ENCODE measurements at regions not wholly inside any gene's neighbourhood (a gene's known extent, or its start where the extent isn't known, plus 50 kb on each side); places are given as distances from the start of the nearest gene placed in this dataset.

- Histone ChIP-seq H3K9me3 (no peaks in the 10 kb centered on the region), H3K27me3 (no peaks in the 10 kb centered on the region), H3K27ac (no peak overlapping the region), H3K4me1 (no peaks in the 10 kb centered on the region), H3K36me3 (no peaks in the 10 kb centered on the region), H3K4me3 (no peak overlapping the region)
- TF ChIP-seq CTCF (IDR thresholded peaks at IDR 0.05) (no peak), POLR2A (IDR thresholded peaks at IDR 0.05) (no peak)
- no peak for DNase-seq
Measured at GRCh38 chr12:125386652-125387051, 321.4 kb downstream of the AACS start.

DNA sequence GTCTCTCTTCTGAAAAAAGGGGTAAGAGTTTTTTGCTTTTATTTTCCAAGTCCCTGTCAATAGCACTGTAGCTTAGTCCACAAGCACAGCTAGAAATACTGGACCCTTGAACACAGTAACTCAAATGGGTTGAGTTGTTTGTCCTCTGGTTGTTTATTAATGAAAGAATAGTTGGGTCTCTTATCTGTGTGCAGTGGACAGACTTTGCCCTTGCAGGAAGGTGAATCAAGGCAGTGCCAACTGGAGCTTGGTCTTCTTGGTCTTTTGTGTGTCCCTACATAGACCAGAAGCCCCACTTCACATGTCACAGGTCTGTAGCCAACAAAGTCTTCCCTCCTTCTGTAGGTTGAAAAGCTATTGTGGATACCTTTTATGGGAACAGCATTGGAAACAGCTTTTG, 322.0 kb downstream of the AACS start:
- no peaks in the 10 kb centered on the region for H3K9me3 ChIP-seq
- H3K27me3 ChIP-seq: no peaks in the 10 kb centered on the region
- TF ChIP-seq POLR2A (IDR thresholded peaks at IDR 0.05) (no peak), CTCF (IDR thresholded peaks at IDR 0.05) (no peak)
- H3K4me1 ChIP-seq: no peaks in the 10 kb centered on the region
- DNase-seq: peak in 1 of 3 donors; percentile 51
- no peak overlapping the region for H3K27ac ChIP-seq
- no peak overlapping the region for H3K4me3 ChIP-seq
- no peaks in the 10 kb centered on the region for H3K36me3 ChIP-seq

GRCh38 chr12:125389061-125389697, 323.9 kb downstream of the AACS start:
- DNase-seq: no peak
- no peaks in the 10 kb centered on the region for H3K27me3 ChIP-seq

DNA sequence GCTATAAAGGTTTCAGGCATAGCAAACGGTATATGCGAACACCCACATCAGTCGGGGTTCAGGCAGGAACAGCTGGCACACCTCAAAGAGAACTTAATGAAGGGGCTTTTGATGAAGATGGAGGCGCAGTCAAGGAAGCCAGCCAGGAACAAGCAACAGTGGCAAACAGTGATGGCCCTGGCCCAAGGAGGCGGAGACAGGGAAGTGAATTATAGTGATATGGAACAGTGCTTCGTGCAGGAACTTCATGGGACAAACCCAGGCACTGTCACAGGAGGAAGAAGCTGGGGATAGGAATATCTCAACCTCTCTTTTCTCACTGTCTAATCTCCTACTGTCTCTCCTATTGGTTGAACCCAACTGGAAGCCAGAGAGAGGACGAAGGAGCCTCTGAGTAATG, 328.3 kb downstream of the AACS start:
- Histone ChIP-seq H3K27ac (no peak overlapping the region), H3K4me1 (no peaks in the 10 kb centered on the region), H3K9me3 (no peaks in the 10 kb centered on the region), H3K27me3 (no peaks in the 10 kb centered on the region), H3K4me3 (no peak overlapping the region), H3K36me3 (no peaks in the 10 kb centered on the region)
- TF ChIP-seq CTCF (IDR thresholded peaks at IDR 0.05) (no peak), POLR2A (IDR thresholded peaks at IDR 0.05) (no peak)
- no peak for DNase-seq

More at GRCh38 chr12:125389061-125389697, 323.9 kb downstream of the AACS start:
- Histone ChIP-seq H3K27ac (no peak overlapping the region), H3K9me3 (no peaks in the 10 kb centered on the region), H3K4me1 (no peaks in the 10 kb centered on the region), H3K4me3 (no peak overlapping the region), H3K36me3 (no peaks in the 10 kb centered on the region)
- TF ChIP-seq POLR2A (IDR thresholded peaks at IDR 0.05): no peak

GRCh38 chr12:125395583-125396215, 330.5 kb downstream of the AACS start:
- no peak for DNase-seq
- H3K4me3 ChIP-seq: no peak overlapping the region
- no peaks in the 10 kb centered on the region for H3K36me3 ChIP-seq
- no peak overlapping the region for H3K27ac ChIP-seq
- no peak for TF ChIP-seq POLR2A (IDR thresholded peaks at IDR 0.05)
- TF ChIP-seq CTCF (IDR thresholded peaks at IDR 0.05): no peak
- H3K4me1 ChIP-seq: no peaks in the 10 kb centered on the region
- H3K9me3 ChIP-seq: no peaks in the 10 kb centered on the region
- H3K27me3 ChIP-seq: no peaks in the 10 kb centered on the region

DNA sequence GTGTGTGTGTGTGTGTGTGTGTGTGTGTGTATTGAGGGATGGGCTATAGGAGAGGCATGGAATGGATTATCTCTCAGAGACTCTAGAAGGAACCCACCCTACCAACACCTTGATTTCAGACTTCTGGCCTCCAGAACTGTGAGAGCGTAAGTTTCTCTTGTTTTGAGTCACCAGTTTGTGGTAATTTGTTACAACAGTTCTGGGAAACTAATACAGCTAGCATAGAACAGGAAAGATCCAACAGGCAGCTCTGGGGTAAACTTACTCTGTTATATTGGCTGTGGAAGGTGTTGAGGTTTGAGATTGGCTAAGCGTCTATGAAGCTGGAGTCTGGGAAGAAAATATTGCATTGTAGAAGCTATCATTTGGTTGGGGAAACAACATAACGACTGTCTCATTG, 334.3 kb downstream of the AACS start:
- DNase-seq: no peak

More for the DNA sequence above, 334.3 kb downstream of the AACS start:
- H3K27ac ChIP-seq: no peak overlapping the region
- no peaks in the 10 kb centered on the region for H3K27me3 ChIP-seq
- no peaks in the 10 kb centered on the region for H3K9me3 ChIP-seq
- no peak overlapping the region for H3K4me3 ChIP-seq
- H3K4me1 ChIP-seq: no peaks in the 10 kb centered on the region
- no peaks in the 10 kb centered on the region for H3K36me3 ChIP-seq
- TF ChIP-seq CTCF (IDR thresholded peaks at IDR 0.05) (no peak), POLR2A (IDR thresholded peaks at IDR 0.05) (no peak)
